Ovary (tissue), 7 donors: ENCODE measurements at regions not wholly inside any gene's neighbourhood (a gene's known extent, or its start where the extent isn't known, plus 50 kb on each side); places are given as distances from the start of the nearest gene placed in this dataset.

Experiments
- DNase-seq, 5 donors: peaks; one replicate each; pipeline ENCODE4 v3.0.0-alpha.2; 2019 to 2020
- H3K27ac ChIP-seq, 2 donors: fragments of 200-600 bp; one replicate each; pipeline versions ENCODE4 v1.5.1 to v1.8.0; 2019 to 2022
- H3K27me3 ChIP-seq: fragments of 200-600 bp; one replicate; pipeline ENCODE4 v1.8.0; 2022
- H3K36me3 ChIP-seq: fragments of 200-600 bp; sonication (generic); one replicate; pipeline ENCODE4 v1.5.1; 2019
- H3K4me1 ChIP-seq: one replicate; pipeline ENCODE4 v1.8.1; 2013; ENCODE audit warnings: mild to moderate bottlenecking, moderate library complexity; ENCODE audit not compliant: insufficient read depth
- H3K4me3 ChIP-seq: fragments of 200-600 bp; sonication (generic); one replicate; pipeline ENCODE4 v1.5.1; 2017
- H3K9me3 ChIP-seq, 2 donors: fragments of 200-600 bp in 1 of 2; sonication (generic) in 1 of 2; one replicate each; pipeline versions ENCODE4 v1.5.1 to v1.8.1; 2013 to 2019; ENCODE audit warnings: mild to moderate bottlenecking in 1 of 2, moderate library complexity in 1 of 2
- EP300 ChIP-seq: sonication (generic); formaldehyde crosslinking; IDR thresholded peaks from one replicate; pipeline ENCODE4 v1.6.1; 2017; ENCODE audit warnings: antibody characterized with exemption
- POLR2A ChIP-seq: fragments of 450-650 bp; IDR thresholded peaks from one replicate; pipeline ENCODE4 v1.6.1; 2017; ENCODE audit warnings: antibody characterized with exemption, mild to moderate bottlenecking, moderate library complexity
- WGBS, 3 donors: extraction: QIAGEN DNeasy Blood & Tissue Kit in 1 of 3; methylation state at CpG; one replicate each; pipeline versions ENCODE4 v1.1.5 to v1.1.7; 2013 to 2017; 5-methylcytosine and 5-hydroxymethylcytosine counted together
- intact Hi-C, 4 donors: fragments of 100-400 bp; cut with DNase I; formaldehyde crosslinking; loops; one replicate each; pipeline versions ENCODE4 v1.11.0 to v1.15.1; 2022 to 2023
- TF ChIP-seq, protein P1 (sequence below), 3 donors: fragments of 450-650 bp in 2 of 3; fragments of 200-600 bp in 1 of 3; IDR thresholded peaks; one replicate each; pipeline versions ENCODE4 v1.5.1 to v1.8.0; 2016 to 2022; ENCODE audit warnings: antibody characterized with exemption in 3 of 3, mild to moderate bottlenecking in 1 of 3
- donor health status: DM: no; HTN: no; CAD: no; lungs with moderate emphysema.
- donor health status: DM: no; HTN: no; CAD: no.
- donor health status: Bipolar disorder and iron deficiency.
- donor health status: DM: no; HTN: no; CAD: no.
- donor health status: DM: yes; HTN: yes; CAD: no.

DNA sequence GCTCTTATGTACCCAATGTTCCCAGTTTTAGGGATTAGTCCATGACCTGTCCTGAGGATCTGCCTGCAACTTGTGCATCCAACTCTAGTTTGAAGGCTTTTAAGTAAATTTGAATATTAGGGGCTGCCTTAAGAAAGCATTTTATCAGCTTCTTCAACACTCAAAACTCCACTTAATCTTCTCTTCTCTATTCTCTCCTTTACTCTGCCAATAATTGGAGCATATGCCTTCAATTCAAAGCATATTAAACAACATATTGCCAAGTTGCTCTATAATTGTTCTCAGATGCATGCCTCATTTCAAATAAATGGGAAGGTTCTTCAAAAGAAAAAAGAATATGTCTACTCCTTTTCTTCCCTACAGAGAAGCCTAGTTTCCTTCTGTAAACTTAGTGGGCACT, 84.8 kb upstream of the NCKAP5 start:
- intact Hi-C loops: no loop called here
- Histone ChIP-seq H3K9me3 (peaks cover 0 to 3% of the 10 kb centered on the region in 2 donors), H3K27ac (no peak overlapping the region), H3K4me3 (no peak overlapping the region), H3K36me3 (no peaks in the 10 kb centered on the region), H3K27me3 (no peaks in the 10 kb centered on the region), H3K4me1 (no peaks in the 10 kb centered on the region)
- TF ChIP-seq EP300 (no peak), POLR2A (no peak)
- TF ChIP-seq, protein P1, sequence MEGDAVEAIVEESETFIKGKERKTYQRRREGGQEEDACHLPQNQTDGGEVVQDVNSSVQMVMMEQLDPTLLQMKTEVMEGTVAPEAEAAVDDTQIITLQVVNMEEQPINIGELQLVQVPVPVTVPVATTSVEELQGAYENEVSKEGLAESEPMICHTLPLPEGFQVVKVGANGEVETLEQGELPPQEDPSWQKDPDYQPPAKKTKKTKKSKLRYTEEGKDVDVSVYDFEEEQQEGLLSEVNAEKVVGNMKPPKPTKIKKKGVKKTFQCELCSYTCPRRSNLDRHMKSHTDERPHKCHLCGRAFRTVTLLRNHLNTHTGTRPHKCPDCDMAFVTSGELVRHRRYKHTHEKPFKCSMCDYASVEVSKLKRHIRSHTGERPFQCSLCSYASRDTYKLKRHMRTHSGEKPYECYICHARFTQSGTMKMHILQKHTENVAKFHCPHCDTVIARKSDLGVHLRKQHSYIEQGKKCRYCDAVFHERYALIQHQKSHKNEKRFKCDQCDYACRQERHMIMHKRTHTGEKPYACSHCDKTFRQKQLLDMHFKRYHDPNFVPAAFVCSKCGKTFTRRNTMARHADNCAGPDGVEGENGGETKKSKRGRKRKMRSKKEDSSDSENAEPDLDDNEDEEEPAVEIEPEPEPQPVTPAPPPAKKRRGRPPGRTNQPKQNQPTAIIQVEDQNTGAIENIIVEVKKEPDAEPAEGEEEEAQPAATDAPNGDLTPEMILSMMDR (IDR thresholded peaks at IDR 0.05): no peak
- no peak for DNase-seq

DNA sequence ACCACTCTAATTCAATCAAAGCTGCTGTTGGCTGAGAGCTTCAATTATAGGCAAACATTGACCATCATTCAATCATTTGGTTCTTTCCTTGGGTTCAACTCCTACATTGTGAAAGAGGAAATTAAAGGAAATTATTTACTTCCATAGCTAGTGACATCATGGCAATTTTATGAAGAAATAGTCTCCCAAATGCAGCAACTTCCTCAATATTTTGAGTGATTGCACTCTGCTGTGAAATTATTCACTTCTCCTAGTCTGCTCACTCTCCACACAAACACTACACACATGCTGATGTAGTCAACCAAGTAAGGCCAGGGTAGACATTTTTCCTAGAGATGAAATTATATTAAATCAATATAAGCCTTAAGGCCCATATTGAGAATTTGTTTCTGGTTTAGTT, 86.7 kb upstream of the NCKAP5 start:
- H3K36me3 ChIP-seq: no peaks in the 10 kb centered on the region
- H3K9me3 ChIP-seq: peaks cover 0 to 3% of the 10 kb centered on the region in 2 donors
- no peak overlapping the region for H3K27ac ChIP-seq
- intact Hi-C loops: no loop called here
- no peaks in the 10 kb centered on the region for H3K4me1 ChIP-seq
- H3K4me3 ChIP-seq: no peak overlapping the region
- DNase-seq: no peak
- TF ChIP-seq, protein P1 (IDR thresholded peaks at IDR 0.05): no peak
- no peak for TF ChIP-seq EP300
- no peak for TF ChIP-seq POLR2A
- no peaks in the 10 kb centered on the region for H3K27me3 ChIP-seq

DNA sequence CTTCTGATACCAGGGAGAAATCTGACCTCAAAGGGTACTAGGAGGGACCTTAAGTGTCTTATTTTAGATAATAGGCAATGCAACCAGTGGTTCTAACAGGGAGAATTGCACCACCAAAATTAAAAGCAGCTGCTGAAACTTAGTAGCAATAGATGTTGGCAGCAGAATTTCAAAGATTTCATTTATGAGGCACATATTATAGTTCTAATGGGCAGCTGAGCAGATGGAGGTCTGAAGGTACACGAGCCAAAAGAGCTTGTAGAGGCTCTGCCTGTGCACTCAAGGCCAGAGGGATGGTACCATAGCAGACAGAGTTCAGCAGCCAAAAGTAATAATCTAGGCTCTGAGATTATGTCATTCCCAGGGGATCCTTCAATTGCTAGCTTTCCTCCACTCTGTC, 87.3 kb upstream of the NCKAP5 start:
- Histone ChIP-seq H3K4me3 (no peak overlapping the region), H3K36me3 (no peaks in the 10 kb centered on the region), H3K27ac (no peak overlapping the region), H3K9me3 (no peaks in the 10 kb centered on the region), H3K27me3 (no peaks in the 10 kb centered on the region), H3K4me1 (no peaks in the 10 kb centered on the region)
- no peak for DNase-seq
- TF ChIP-seq POLR2A: no peak
- TF ChIP-seq, protein P1 (IDR thresholded peaks at IDR 0.05): no peak
- no peak for TF ChIP-seq EP300
- WGBS, 3 donors: 25 to 37% (median 29%) methylated on average over 1 of the region's 1 CpG
- intact Hi-C loops: no loop called here

DNA sequence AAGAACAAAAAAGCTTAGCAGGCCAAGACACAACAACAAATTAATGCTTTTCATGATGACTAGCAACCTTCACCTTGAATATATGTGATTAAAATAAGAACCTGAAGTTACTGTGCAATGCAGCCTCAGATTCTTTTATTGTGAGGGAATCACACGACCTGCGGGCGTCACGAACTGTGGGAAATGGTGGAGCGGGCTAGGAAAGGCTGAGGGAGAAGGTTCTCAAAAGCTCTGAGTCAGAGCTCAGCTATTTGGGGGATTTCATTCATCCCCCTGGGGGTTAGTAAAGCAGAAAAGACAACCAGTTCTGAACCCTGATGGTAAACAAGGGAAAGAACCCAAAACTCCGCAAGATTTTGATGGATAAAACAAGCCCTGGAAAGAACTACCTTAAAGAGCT, 89.3 kb upstream of the NCKAP5 start:
- Histone ChIP-seq H3K9me3 (no peaks in the 10 kb centered on the region), H3K36me3 (no peaks in the 10 kb centered on the region), H3K27ac (no peak overlapping the region), H3K4me1 (no peaks in the 10 kb centered on the region), H3K27me3 (no peaks in the 10 kb centered on the region), H3K4me3 (no peak overlapping the region)
- TF ChIP-seq, protein P1 (IDR thresholded peaks at IDR 0.05): no peak
- TF ChIP-seq POLR2A (no peak), EP300 (no peak)
- 87 to 95% (median 91%) methylated on average over 6 of the region's 6 CpGs for WGBS, 3 donors
- intact Hi-C loops: no loop called here
- DNase-seq: no peak
